Upper lobe of right lung (tissue), 1 donor: ENCODE measurements at regions not wholly inside any gene's neighbourhood (a gene's known extent, or its start where the extent isn't known, plus 50 kb on each side); places are given as distances from the start of the nearest gene placed in this dataset.

Experiments used
- ATAC-seq: fragments of 200-7000 bp; cut with Tn5 transposase; one replicate; pipeline ENCODE4 v1.9.1; 2020; ENCODE audit warnings: mild to moderate bottlenecking, moderate library complexity
- DNase-seq: peaks from one replicate; pipeline ENCODE4 v3.0.0-alpha.2; 2020
- H3K27ac ChIP-seq: fragments of 200-600 bp; one replicate; pipeline ENCODE4 v1.8.0; 2022
- H3K27me3 ChIP-seq: fragments of 200-600 bp; one replicate; pipeline ENCODE4 v1.8.0; 2022; ENCODE audit warnings: mild to moderate bottlenecking
- H3K36me3 ChIP-seq: fragments of 200-600 bp; one replicate; pipeline ENCODE4 v1.8.0; 2022
- H3K4me1 ChIP-seq: fragments of 200-600 bp; one replicate; pipeline ENCODE4 v1.8.0; 2022
- H3K4me3 ChIP-seq: fragments of 200-600 bp; one replicate; pipeline ENCODE4 v1.8.0; 2022; ENCODE audit warnings: mild to moderate bottlenecking
- H3K9me3 ChIP-seq: fragments of 200-600 bp; one replicate; pipeline ENCODE4 v1.8.0; 2022
- CTCF ChIP-seq: fragments of 200-600 bp; IDR thresholded peaks from one replicate; pipeline ENCODE4 v1.8.0; 2022; ENCODE audit warnings: antibody characterized with exemption
- intact Hi-C: fragments of 100-400 bp; cut with DNase I; formaldehyde crosslinking; loops from one replicate; pipeline ENCODE4 v1.11.0; 2022
- donor health status: DM: no; HTN: yes; CAD: no; lungs with severe emphysema.

- DNase-seq: peak; percentile 29
- Histone ChIP-seq H3K36me3 (no peaks in the 10 kb centered on the region), H3K9me3 (no peaks in the 10 kb centered on the region), H3K27me3 (no peaks in the 10 kb centered on the region), H3K4me1 (peaks cover 5% of the 10 kb centered on the region), H3K27ac (no peak overlapping the region), H3K4me3 (no peak overlapping the region)
- intact Hi-C loops: no loop called here
- no peak for ATAC-seq
- no peak for TF ChIP-seq CTCF
Measured at GRCh38 chr2:126781206-126781605, 117.5 kb upstream of the TEX51 start.

- H3K4me3 ChIP-seq: no peak overlapping the region
- DNase-seq: peak; percentile 32
- TF ChIP-seq CTCF: no peak
- intact Hi-C loops: no loop called here
- H3K27ac ChIP-seq: no peak overlapping the region
- ATAC-seq: no peak
- no peaks in the 10 kb centered on the region for H3K9me3 ChIP-seq
- no peaks in the 10 kb centered on the region for H3K36me3 ChIP-seq
- H3K27me3 ChIP-seq: no peaks in the 10 kb centered on the region
- peaks cover 4% of the 10 kb centered on the region for H3K4me1 ChIP-seq
Measured at GRCh38 chr2:126781806-126782205, 116.9 kb upstream of the TEX51 start.

GRCh38 chr2:126782648-126783047 is 116.0 kb upstream of the TEX51 start:
- no peaks in the 10 kb centered on the region for H3K36me3 ChIP-seq
- no peaks in the 10 kb centered on the region for H3K9me3 ChIP-seq
- ATAC-seq (no peak), DNase-seq (peak; percentile 19)
- no peak overlapping the region for H3K4me3 ChIP-seq
- H3K27me3 ChIP-seq: no peaks in the 10 kb centered on the region
- H3K4me1 ChIP-seq: no peaks in the 10 kb centered on the region
- no peak for TF ChIP-seq CTCF
- no peak overlapping the region for H3K27ac ChIP-seq
- intact Hi-C loops: no loop called here

- no peak for DNase-seq
Measured at GRCh38 chr2:126783341-126783740, 115.3 kb upstream of the TEX51 start.

GRCh38 chr2:126784045-126784444 is 114.6 kb upstream of the TEX51 start:
- H3K9me3 ChIP-seq: no peaks in the 10 kb centered on the region
- no peaks in the 10 kb centered on the region for H3K27me3 ChIP-seq
- no peaks in the 10 kb centered on the region for H3K4me1 ChIP-seq
- H3K36me3 ChIP-seq: no peaks in the 10 kb centered on the region
- TF ChIP-seq CTCF: no peak
- intact Hi-C loops: no loop called here
- no peak overlapping the region for H3K27ac ChIP-seq
- DNase-seq (peak; percentile 25), ATAC-seq (no peak)
- no peak overlapping the region for H3K4me3 ChIP-seq

More at GRCh38 chr2:126783341-126783740, 115.3 kb upstream of the TEX51 start:
- H3K27me3 ChIP-seq: no peaks in the 10 kb centered on the region
- H3K9me3 ChIP-seq: no peaks in the 10 kb centered on the region
- H3K27ac ChIP-seq: no peak overlapping the region
- no peak for ATAC-seq
- no peak overlapping the region for H3K4me3 ChIP-seq
- intact Hi-C loops: no loop called here
- H3K36me3 ChIP-seq: no peaks in the 10 kb centered on the region
- no peaks in the 10 kb centered on the region for H3K4me1 ChIP-seq
- no peak for TF ChIP-seq CTCF

- H3K4me3 ChIP-seq: no peak overlapping the region
- H3K27me3 ChIP-seq: no peaks in the 10 kb centered on the region
- H3K4me1 ChIP-seq: no peaks in the 10 kb centered on the region
- peak; percentile 17 for DNase-seq
- intact Hi-C loops: no loop called here
- TF ChIP-seq CTCF: no peak
- no peak for ATAC-seq
- no peaks in the 10 kb centered on the region for H3K36me3 ChIP-seq
- H3K9me3 ChIP-seq: no peaks in the 10 kb centered on the region
- H3K27ac ChIP-seq: no peak overlapping the region
Measured at GRCh38 chr2:126784621-126785020, 114.1 kb upstream of the TEX51 start.
